ENCODE measurements at regions not wholly inside any gene's neighbourhood (a gene's known extent, or its start where the extent isn't known, plus 50 kb on each side); places are given as distances from the start of the nearest gene placed in this dataset.
A peak's percentile ranks its signal among the peaks of the same experiment; 100 is the strongest.

DNA sequence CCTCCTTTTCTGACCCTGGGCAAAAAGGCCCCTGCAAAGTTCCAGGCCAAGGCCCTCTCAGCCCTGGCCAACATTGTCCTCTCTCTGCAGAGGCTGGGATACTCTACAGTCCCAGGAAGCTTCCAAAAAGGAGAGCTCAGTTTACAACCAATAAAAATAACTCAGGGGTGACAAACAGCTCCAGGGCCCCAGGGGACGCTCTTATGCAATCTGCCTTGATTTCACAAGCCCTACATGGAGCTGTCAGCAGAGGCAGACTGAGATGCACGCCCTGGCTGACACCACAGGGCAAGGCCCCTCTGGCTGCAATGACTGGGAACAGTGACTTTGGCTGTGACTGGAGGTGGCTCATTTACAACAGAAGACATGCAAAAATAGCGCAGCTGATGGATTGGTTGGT, 129.0 kb upstream of the MED13L start:
- Mint-ChIP-seq H3K4me1 (ENCODE audit: low read depth) (peaks cover 38% of the 10 kb centered on the region), H3K27me3 (ENCODE audit: low read depth) (no peaks in the 10 kb centered on the region), H3K36me3 (ENCODE audit: low read depth) (no peaks in the 10 kb centered on the region), H3K27ac (ENCODE audit: unreplicated experiment) (peak overlapping the region; percentile 55), H3K4me3 (ENCODE audit: unreplicated experiment) (no peak overlapping the region), H3K9me3 (ENCODE audit: low read depth) (no peaks in the 10 kb centered on the region)
- TF ChIP-seq, protein P1, sequence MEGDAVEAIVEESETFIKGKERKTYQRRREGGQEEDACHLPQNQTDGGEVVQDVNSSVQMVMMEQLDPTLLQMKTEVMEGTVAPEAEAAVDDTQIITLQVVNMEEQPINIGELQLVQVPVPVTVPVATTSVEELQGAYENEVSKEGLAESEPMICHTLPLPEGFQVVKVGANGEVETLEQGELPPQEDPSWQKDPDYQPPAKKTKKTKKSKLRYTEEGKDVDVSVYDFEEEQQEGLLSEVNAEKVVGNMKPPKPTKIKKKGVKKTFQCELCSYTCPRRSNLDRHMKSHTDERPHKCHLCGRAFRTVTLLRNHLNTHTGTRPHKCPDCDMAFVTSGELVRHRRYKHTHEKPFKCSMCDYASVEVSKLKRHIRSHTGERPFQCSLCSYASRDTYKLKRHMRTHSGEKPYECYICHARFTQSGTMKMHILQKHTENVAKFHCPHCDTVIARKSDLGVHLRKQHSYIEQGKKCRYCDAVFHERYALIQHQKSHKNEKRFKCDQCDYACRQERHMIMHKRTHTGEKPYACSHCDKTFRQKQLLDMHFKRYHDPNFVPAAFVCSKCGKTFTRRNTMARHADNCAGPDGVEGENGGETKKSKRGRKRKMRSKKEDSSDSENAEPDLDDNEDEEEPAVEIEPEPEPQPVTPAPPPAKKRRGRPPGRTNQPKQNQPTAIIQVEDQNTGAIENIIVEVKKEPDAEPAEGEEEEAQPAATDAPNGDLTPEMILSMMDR (IDR thresholded peaks at IDR 0.05), result no peak
- no peak for DNase-seq (ENCODE audit: low spot score)

DNA sequence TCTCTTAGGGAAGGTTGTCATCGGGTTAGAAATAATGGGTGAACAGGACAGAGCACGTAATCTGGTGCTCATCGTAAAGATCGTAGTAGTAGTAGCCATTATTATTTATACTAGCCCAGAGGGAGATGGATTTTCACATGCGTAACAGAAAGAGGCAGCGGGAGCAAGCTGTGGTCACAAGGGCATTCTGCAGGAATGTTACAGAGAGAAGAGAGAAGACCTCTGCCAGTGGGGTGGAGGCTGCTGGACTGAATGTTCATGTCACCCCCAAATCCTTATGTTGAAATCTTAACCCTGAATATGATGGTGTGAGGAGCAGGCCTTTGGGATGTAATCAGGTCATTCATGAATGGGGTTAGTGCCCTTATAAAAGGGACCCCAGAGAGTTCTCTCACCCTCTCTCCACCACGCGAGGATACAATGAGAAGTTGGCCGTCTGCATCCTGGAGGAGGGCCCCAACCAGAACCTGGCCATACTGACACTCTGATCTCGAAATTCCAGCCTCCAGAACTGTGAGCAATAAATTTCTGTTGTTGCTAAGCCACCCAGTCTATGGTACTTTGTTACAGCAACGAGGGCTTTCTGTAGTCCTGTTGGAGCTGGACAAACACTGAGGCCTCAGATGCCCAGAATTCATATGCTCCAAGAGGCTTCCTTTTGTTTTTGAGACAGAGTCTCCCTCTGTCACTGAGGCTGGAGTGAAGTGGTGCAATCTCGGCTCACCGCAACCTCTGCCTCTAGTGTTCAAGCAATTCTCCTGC, 131.2 kb upstream of the MED13L start:
- H3K4me3 Mint-ChIP-seq (ENCODE audit: unreplicated experiment), result no peak overlapping the region
- H3K27me3 Mint-ChIP-seq (ENCODE audit: low read depth), result no peaks in the 10 kb centered on the region
- no peaks in the 10 kb centered on the region for H3K9me3 Mint-ChIP-seq (ENCODE audit: low read depth)
- H3K27ac Mint-ChIP-seq (ENCODE audit: unreplicated experiment), result no peak overlapping the region
- no peak for DNase-seq (ENCODE audit: low spot score)
- H3K4me1 Mint-ChIP-seq (ENCODE audit: low read depth), result peaks cover 38% of the 10 kb centered on the region
- no peaks in the 10 kb centered on the region for H3K36me3 Mint-ChIP-seq (ENCODE audit: low read depth)
- TF ChIP-seq, protein P1 (IDR thresholded peaks at IDR 0.05), result no peak

DNA sequence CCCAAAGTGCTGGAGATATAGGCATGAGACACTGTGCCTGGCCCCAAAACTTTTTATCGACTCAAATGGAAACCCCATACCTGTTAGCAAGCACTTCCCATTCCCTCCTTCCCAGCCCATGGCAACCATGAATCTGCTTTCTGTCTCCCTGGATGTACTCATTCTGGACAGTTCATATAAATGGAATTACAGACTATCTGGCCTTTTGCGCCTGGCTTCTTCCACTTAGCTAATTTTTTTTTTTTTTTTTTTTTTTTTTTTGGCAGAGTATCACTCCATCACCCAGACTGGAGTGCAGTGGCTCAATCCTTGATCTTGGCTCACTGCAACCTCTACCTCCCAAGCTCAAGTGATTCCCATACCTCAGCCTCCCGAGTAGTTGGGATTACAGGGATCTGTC, 134.5 kb upstream of the MED13L start:
- no peaks in the 10 kb centered on the region for H3K9me3 Mint-ChIP-seq (ENCODE audit: low read depth)
- no peak overlapping the region for H3K4me3 Mint-ChIP-seq (ENCODE audit: unreplicated experiment)
- no peaks in the 10 kb centered on the region for H3K36me3 Mint-ChIP-seq (ENCODE audit: low read depth)
- no peak overlapping the region for H3K27ac Mint-ChIP-seq (ENCODE audit: unreplicated experiment)
- DNase-seq (ENCODE audit: low spot score), result no peak
- peaks cover 35% of the 10 kb centered on the region for H3K4me1 Mint-ChIP-seq (ENCODE audit: low read depth)
- no peaks in the 10 kb centered on the region for H3K27me3 Mint-ChIP-seq (ENCODE audit: low read depth)
- TF ChIP-seq, protein P1 (IDR thresholded peaks at IDR 0.05), result no peak

DNA sequence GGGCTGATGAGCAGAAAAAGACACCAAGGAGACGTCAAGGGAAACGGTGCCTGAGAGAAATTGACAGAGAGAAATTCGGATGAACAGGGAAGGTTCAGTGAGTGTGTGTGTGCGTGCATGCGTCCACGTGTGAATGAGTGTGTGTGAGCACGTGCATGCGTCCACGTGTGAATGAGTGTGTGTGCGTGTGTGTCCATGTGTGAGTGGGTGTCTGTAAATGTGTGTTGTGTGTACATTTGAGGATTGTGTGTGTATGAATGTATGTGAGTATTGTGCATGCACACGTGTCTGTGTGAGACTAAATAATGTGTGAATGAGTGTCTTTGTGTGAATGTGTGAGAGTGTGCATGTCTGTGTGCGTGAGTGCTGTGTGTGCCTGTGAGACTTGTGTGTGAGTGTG, 137.4 kb upstream of the MED13L start:
- TF ChIP-seq, protein P1 (IDR thresholded peaks at IDR 0.05), result no peak
- DNase-seq (ENCODE audit: low spot score), result no peak
- Mint-ChIP-seq H3K27ac (ENCODE audit: unreplicated experiment) (no peak overlapping the region), H3K9me3 (ENCODE audit: low read depth) (no peaks in the 10 kb centered on the region), H3K4me3 (ENCODE audit: unreplicated experiment) (no peak overlapping the region), H3K4me1 (ENCODE audit: low read depth) (peaks cover 15% of the 10 kb centered on the region), H3K36me3 (ENCODE audit: low read depth) (no peaks in the 10 kb centered on the region), H3K27me3 (ENCODE audit: low read depth) (no peaks in the 10 kb centered on the region)

DNA sequence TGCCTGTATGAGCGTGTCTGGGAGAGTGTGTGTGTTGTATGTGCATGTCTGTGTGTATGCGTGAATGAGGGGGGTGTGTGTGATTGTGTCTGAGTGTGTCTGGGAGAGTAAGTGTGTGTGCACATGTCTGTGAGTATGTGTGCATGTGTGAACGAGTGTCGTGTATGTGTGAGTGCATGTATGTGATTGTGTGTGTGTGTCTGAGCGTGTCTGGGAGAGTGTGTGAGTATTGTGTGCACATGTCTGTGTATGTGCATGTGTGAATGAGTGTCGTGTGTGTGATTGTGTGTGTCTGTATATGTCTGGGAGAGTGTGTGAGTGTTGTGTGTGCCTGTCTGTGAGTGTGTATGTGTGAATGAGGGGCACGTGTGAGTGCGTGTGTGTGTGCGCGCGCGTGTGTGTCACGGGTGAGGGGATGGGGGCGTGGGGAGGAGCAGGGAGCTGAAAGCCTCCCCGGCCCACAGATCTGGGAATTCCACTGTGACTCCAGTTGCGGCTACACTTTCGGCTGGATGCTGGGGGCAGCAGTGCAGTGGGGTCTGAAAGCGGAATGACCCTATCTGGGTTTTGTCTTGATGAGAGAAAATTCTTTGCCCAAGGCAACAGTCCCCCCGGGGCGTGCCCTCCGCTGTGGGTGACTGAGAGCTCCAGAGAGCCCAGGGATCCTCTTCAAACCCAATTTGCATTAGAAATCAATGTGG, 138.1 kb upstream of the MED13L start:
- Mint-ChIP-seq H3K27ac (ENCODE audit: unreplicated experiment) (no peak overlapping the region), H3K36me3 (ENCODE audit: low read depth) (no peaks in the 10 kb centered on the region), H3K4me3 (ENCODE audit: unreplicated experiment) (no peak overlapping the region), H3K4me1 (ENCODE audit: low read depth) (peaks cover 11% of the 10 kb centered on the region), H3K27me3 (ENCODE audit: low read depth) (no peaks in the 10 kb centered on the region), H3K9me3 (ENCODE audit: low read depth) (no peaks in the 10 kb centered on the region)
- TF ChIP-seq, protein P1 (IDR thresholded peaks at IDR 0.05), result no peak
- peak; percentile 20 for DNase-seq (ENCODE audit: low spot score)

All from chondrocyte (in vitro differentiated cells).